HG03432 (cell line): ENCODE measurements at regions not wholly inside any gene's neighbourhood (a gene's known extent, or its start where the extent isn't known, plus 50 kb on each side); places are given as distances from the start of the nearest gene placed in this dataset.

Experiments used
- ATAC-seq: cut with Tn5 transposase; IDR thresholded peaks from one replicate; pipeline ENCODE4 v1.9.1; 2021; ENCODE audit warnings: mild to moderate bottlenecking, moderate library complexity; ENCODE audit not compliant: unreplicated experiment

GRCh38 chr2:180177534-180177933 is 170.4 kb upstream of the CWC22 start:
- ATAC-seq = no peak

GRCh38 chr2:180175736-180176135 is 168.6 kb upstream of the CWC22 start:
- no peak for ATAC-seq

GRCh38 chr2:180174580-180174979 is 167.5 kb upstream of the CWC22 start:
- no peak for ATAC-seq

- ATAC-seq = no peak
These were observed 162.4 kb upstream of the CWC22 start for GRCh38 chr2:180169474-180169873.

- ATAC-seq = no peak
These were observed 154.3 kb upstream of the CWC22 start for GRCh38 chr2:180161415-180161814.

- ATAC-seq = no peak
These were observed 152.8 kb upstream of the CWC22 start for GRCh38 chr2:180159921-180160320.

- ATAC-seq = no peak
These were observed 151.9 kb upstream of the CWC22 start for GRCh38 chr2:180158961-180159360.

GRCh38 chr2:180156651-180157050 is 149.6 kb upstream of the CWC22 start:
- ATAC-seq = no peak

GRCh38 chr2:180150606-180151005 is 143.5 kb upstream of the CWC22 start:
- no peak for ATAC-seq

GRCh38 chr2:180146541-180146940 is 139.4 kb upstream of the CWC22 start:
- no peak for ATAC-seq

GRCh38 chr2:180146114-180146513 is 139.0 kb upstream of the CWC22 start:
- ATAC-seq = no peak

- no peak for ATAC-seq
These were observed 138.1 kb upstream of the CWC22 start for GRCh38 chr2:180145163-180145562.

- no peak for ATAC-seq
These were observed 137.3 kb upstream of the CWC22 start for GRCh38 chr2:180144338-180144813.

GRCh38 chr2:180143633-180144337 is 136.7 kb upstream of the CWC22 start:
- ATAC-seq = no peak

GRCh38 chr2:180141600-180141999 is 134.5 kb upstream of the CWC22 start:
- no peak for ATAC-seq

GRCh38 chr2:180133736-180134135 is 126.6 kb upstream of the CWC22 start:
- ATAC-seq = no peak

- ATAC-seq = no peak
These were observed 123.3 kb upstream of the CWC22 start for GRCh38 chr2:180130403-180130802.

- ATAC-seq = no peak
These were observed 121.8 kb upstream of the CWC22 start for GRCh38 chr2:180128861-180129260.

- ATAC-seq = peak; percentile 90
These were observed 118.3 kb upstream of the CWC22 start for GRCh38 chr2:180125245-180125962.

- ATAC-seq = peak; percentile 72
These were observed 117.4 kb upstream of the CWC22 start for GRCh38 chr2:180124273-180125139.

GRCh38 chr2:180122874-180123273 is 115.8 kb upstream of the CWC22 start:
- no peak for ATAC-seq
